PC-9 (cell line): ENCODE measurements at regions not wholly inside any gene's neighbourhood (a gene's known extent, or its start where the extent isn't known, plus 50 kb on each side); places are given as distances from the start of the nearest gene placed in this dataset.

Experiments
- CTCF ChIP-seq: fragments of 200-600 bp; sonication (generic); conservative IDR thresholded peaks from 2 replicates; pipeline ENCODE4 v1.6.1; 2017; ENCODE audit warnings: mixed run types, antibody characterized with exemption, mild to moderate bottlenecking, moderate library complexity
- EZH2 ChIP-seq: fragments of 200-600 bp; sonication (generic); IDR thresholded peaks from 2 replicates; pipeline ENCODE4 v1.8.0; 2017; ENCODE audit warnings: antibody characterized with exemption, low read depth

DNA sequence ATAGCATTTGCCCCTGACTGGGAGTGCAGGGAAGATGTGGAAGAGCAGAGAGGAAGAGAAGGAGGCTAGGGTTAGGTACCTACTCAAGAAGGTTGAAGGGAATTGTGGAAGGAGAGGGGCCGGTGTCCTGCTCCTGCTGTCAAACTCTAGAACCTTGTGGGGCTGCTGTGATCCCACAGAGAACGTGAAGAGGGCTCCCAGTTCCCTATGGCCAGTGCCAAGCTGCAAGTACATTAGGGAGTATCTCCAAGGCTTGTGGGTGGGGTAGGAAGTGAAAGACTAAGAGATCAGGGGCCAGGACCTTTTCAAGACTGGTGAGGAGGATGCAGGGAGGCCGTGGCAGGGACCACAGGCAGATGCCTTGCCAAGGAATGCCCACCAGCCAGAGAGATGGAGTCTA lies 263.4 kb downstream of the CDH26 start:
- TF ChIP-seq CTCF (no peak), EZH2 (no peak)
